AG08395 (cell line): ENCODE measurements at regions not wholly inside any gene's neighbourhood (a gene's known extent, or its start where the extent isn't known, plus 50 kb on each side); places are given as distances from the start of the nearest gene placed in this dataset.

Experiments
- DNase-seq: peaks from one replicate; pipeline ENCODE4 v3.0.0; 2012; ENCODE audit warnings: mixed read lengths, low spot score

DNA sequence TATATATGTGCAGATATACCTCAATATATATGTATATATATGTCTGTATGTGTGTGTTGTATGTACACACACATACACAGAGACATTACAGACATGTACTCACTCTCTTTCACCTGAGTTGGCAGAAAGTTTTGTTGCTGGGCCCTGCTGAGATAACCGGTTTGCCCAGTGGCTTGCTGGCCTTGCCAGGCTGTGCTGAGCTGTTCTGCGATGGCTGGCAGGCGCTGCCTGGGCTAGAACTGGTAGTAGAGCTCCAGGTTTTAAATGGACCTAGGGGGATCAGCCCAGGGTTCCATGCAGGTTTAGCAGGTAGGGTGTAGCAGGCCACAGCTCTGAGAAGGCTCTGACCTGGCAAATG, 394.3 kb downstream of the GADD45G start:
- no peak for DNase-seq

DNA sequence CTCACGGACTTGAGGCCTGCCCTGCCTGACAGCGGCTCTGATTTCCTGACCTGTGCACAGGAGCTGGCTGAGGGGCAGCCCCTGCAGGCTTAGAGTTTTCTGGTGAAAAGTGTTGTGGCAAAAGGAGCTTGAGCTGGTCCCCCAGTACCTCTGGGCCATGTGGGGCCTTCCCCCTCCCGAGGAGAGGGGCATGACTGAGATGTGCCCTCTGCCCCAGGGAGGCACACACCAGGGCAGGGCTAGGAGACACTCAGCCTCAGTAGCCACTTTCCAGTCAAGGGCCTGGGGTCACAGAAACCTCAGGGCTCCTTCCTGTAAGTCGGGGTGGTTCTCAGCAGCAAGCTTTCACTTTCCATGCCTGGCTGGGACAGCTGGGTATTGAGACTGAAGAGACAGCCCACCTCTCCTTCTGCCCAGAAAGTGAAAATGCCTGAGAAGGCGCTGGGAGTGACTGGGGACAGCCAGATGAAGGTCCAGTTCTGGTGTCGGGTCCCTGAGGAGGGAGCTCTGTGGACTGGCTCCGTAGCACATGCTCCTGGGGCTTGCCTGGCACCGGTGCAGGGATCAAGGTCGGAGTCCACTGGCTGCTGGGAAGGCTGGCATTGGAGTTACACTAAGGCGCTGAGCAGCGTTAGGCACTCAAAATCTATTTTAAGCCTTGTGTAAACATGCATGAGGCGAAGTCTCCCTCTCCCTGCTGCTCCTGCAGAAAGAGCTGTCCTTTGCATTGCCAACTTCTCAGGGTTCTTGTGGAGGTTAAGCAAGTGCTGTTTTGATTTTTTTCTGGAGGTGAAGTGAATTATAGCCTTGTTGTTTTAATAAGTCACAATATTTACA, 394.9 kb downstream of the GADD45G start:
- DNase-seq: peak; percentile 61

DNA sequence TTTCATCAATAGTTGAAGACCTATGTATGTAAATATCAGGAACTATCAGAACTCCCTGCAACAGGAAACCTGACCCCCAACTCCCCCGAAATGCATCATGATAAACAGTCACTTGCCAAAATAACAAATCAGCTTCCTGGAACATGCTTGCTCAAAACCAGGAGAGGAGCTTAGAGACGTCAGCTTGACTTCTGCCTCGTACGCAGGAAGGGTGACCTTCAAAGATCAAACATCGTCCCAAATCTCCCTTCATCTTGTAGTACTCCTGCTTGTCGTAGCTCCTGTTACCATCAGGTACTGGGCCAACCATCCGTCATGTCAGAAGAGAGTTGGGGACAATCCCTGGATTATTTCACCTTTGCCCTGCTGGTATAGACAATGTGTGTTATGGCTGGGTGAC, 396.1 kb downstream of the GADD45G start:
- no peak for DNase-seq

DNA sequence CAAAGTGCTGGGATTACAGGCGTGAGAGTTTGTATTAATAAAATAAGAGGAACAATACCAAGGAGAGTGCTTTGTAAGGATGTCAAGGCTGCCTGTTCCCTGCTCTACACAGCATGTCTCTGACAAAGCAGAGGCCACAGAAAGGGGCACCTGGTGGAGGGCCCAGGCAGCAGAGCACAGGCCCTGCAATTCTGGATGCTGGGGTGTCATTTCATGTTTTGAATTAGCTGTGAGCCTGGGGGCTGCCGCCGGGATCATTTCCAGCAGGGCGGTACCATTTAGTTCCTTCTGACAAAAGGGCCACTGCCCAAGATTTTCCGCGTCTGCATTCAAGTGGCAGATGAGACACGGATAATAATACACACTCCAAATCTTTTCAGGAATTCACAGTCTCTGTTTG, 396.9 kb downstream of the GADD45G start:
- DNase-seq: no peak

DNA sequence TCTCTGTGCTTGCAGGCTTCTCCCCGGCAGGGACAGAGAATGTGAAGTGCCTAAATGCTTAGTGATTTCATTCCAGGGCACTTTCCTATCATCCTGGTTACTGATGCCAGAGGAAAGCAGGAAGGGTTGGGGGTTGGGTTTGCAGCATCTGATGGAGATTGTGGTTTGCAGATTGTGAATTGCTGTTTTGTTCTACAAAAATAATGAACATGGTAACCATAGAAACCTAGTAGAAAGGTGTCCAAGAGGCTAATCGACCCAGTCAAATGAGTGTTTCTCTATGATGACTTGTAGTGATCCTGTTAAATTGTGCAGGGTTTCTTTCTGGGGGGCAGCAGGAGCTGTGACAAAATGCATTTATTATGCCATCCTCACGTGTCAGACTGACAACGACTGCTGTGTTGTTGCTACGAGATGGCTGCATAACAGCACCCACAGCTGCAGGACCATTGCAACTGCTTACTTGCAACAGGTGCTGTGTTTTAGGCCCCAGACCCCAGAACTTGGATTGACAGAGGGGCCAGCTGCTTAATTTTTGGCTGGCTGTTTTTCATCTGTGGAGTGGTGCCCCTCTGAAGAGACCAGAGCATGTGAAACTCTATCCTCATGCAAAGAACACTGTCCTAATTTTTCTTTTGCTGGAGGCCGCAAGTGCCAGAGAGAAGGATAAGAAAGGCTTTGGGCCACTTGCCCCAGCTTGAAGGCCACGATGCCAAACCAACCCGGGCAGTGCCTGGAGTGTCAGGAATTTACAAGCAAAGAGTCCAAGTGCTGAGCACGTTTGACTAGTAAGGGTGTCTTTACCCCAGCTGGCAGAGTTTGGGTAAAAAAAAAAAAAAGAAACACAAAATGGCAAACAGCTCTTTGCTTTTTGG, 397.8 kb downstream of the GADD45G start:
- DNase-seq: no peak

DNA sequence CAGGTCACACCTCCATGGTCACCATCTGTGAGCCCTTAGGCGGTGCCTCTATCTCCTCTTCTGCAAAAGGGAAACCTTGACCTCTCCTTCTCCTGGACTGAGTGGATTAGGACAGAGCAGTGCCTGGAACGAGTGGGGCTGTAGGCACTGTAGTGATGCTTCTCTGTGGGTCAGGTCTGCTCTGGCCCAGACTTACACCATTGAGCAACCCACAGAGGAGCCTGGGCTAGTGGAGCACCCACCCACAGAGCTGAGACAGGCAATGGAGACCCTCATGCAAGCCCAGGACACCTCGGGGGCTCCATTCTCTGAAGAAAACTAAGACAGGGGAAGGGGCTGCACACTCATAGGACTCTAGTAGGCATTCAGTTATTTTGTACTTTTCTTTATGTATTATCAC, 400.6 kb downstream of the GADD45G start:
- no peak for DNase-seq

DNA sequence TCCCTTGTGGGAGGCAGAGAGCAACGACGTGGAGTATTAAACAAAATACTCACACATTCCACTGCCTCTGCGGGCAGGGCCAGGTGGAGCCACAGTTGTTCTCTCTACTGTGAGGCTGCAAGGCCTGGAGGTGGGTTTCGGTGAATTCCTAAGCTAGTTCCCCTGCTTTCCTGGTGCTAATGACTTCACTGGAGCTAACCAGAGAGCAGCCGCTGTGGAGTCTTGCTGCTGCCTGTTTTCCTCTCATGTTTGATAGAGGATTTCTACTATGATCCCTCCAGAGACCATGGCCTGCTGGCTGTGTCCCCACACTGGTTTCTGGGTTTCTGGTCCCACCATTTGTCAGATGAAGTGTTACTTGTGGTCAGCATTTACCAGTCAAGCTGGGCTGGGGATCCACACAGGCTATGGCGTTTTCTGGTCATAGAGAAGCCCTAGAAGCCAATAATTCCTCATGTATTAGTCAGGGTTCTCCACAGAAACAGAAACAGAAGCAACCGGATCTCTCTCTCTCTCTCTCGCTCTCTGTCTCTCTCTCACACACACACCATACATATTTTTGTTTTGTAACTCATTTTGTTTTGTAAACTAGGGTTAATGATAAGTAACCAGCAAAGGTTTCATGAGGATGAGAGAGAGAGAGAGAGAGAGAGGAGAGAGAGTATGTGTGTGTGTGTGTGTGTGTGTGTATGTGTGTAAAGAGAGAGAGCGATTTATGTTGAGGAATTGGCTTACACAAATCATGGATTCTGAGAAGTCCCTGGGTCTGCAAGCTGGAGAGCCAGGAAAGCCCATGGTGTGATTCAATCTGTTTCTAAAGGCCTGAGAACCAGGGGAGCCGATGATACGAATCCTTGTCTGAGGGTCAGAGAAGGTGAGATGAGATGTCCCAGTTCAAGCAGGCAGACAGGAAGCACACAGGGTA, 403.0 kb downstream of the GADD45G start:
- peak; percentile 85 for DNase-seq

DNA sequence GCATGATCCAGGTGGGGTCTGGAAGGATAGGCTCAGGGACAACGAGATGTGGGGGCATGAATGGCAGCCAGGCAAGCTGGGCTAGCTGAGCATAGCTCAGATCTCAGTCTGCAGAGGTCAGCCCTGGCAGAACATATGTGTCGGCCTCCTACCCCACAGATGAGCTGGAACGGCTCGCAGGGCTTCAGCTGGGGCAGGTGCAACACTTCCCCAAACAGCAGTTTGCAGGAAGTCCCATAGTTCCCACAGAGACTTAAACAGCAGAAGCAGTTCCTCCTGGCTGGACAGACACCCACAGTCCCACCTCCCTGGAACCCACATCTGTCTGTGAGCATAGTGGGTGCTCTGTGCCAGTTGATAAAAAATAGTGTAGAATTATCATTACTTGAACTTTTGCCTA, 404.6 kb downstream of the GADD45G start:
- DNase-seq: no peak

DNA sequence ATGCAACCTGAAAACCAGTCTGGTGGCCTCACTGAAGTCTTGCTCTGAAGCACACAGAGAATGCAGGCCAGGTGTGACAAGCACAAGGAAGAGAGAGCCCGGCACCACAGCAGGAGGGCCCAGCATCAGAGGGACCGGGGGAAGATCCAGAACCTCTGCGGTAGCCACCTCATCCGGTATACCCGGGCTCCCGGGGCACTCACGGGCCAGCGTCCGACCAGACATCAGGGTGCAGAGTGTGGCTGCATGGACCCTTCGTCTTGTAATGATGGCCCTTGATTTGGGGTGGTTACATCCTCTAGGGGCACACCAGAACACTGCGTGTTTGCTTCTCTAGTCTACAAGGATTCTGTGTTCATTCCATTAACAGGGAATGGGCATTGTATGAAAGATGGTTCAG, 406.0 kb downstream of the GADD45G start:
- no peak for DNase-seq

DNA sequence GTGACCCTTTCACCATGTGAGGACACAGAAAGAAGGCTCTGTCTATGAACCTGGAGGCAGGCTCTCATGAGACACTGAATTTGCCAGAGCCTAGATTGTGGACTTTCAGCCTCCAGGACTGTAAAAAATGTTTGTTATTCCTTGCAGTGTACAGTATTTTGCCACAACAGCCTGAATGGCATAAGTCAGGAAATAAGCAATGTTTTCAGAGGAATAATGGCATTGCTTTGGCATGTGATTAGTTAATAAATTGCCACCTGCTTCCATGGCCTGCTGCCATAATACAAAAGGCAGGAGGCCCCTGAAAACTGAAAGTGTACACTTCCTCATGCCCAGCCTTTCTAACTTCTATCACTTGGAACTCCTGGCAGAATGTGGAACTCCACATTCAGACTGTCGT, 408.1 kb downstream of the GADD45G start:
- DNase-seq: no peak

DNA sequence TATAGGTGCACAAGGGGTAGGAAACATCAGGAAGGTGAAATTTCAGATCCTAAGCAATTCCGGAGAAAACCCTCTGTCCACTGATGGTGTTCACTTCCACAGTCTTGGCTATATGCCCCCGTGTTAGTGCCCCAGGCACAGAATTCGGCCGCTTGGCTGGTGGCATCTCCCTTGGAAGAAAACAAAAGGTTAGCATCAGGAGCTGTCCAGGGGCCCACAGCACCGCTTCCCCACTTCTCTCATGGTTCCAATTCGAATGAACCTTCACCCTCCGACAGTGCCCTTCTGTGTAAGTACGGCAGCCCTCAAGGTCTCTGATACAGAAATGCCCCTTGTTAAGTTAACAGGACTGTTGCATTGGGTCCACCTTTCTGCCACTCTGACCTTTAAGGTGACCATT, 409.0 kb downstream of the GADD45G start:
- DNase-seq: no peak

DNA sequence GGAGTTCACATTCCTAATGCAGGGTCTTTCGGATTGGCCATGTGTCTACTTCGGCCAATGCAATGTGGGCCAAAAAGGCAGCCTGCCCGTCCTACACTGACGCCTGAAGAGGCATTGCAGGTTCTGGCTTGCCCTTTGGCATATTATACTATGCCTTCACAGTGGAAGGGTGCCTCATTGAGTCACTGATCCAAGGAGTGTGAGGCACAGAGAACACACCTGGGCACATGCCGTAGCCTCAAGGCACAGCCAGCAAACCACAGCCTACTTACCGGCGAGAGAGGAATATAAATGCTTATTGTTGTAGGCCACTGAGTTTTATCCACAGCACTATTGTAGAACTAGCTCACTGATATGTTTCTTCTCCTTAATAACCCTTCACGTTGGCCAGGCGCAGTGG, 409.6 kb downstream of the GADD45G start:
- DNase-seq: no peak

DNA sequence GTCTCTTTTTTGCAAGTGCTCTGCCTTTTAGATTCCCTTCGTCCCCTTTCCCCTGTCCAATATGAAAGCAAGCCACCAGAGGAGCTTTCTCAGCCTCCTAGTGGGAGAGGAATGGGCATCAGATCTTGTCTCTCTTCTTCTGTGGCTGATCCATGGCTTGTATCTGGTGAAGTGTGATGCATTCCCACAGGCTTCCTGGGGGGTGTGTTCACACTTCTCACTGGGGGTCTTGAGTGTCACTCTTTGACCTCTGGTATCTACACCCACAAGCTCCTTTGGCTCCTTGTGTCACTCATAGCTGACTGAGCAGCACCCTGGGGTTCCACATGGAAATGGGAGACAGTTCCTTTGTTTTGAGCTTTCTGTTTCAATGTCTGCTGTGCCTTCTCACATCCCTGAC, 411.5 kb downstream of the GADD45G start:
- DNase-seq: no peak

DNA sequence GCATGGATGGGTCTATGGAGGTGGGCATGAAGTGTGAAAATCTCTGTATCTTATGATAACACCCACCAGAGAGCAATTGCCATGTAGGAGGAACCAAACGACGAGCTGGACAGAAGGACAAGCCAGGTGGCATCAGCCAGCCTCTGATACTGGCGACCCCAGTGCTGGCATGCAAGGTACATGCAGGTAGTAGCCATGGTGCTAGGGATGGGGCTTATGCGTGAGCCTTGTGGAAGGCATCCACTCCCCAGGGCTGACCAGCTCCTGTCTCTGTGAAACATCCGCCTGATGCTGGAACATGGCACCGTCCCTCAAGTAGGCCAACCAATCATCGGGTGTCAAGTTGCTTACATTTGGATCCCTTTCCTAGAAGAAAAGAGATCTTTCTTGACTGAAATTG, 412.9 kb downstream of the GADD45G start:
- no peak for DNase-seq

DNA sequence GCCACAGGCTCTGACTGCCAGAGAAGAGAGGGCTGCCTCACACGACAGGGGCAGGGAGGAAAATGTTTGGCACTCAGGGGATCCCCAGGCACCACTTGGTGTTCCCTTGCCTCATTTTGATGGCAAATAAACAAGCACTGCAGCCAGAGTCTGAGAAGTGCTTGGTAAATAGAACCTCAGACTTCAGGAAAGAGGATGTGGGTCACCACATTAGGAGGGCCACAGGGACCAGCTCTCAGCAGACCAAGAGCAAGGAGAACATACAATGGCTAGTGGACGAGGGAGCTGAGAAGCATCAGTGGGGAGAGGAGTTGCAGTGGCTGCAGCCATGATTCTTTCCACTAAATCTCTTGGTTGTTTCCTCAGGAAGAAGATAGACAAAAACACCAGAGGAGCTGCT, 413.9 kb downstream of the GADD45G start:
- no peak for DNase-seq

DNA sequence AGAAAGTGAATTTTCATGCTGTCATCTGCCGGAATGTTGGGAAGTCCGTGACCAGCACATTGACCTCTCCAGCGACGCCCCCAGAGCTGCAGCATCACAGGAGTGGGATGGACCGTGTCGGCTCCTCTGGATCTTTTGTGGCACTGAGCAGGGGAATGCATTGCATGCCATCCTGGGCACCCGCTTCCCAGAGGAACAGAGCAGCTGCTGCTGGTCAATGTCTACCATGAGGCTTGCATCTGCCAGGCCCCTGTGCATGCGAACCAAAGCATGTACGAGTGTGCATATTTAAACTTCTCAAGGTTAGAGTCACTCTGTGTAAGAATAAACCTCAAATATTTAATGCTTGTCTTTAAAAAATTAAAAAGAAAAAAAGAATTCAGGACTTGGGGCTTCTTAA, 414.8 kb downstream of the GADD45G start:
- no peak for DNase-seq

DNA sequence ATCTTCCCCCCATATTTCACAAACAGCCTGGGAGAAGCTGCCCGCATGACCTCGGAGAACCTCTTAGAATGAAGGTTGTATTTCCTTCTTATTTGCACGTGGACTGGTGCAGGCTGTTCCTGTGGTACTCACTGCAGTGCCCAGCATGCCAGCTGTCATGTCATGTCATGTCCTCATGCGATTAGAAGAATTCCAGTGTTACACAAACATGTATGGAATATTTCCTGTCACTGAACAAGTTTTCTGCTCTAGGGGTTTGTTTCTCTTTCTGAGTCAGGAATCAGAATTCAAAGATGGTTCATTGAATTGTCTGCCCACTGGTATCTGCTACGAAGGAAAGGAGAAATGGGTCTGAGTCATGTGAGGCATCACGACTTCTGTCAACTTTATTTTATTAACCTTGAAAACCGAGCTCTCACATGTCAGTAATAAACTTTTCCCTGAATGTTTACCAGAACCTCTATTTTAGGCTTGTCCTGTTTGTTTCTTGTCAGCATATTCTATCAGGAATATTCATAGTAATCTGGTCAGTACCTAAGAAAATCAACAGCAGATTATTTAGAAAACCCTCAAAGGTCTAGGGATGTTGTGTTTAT, 415.6 kb downstream of the GADD45G start:
- no peak for DNase-seq

DNA sequence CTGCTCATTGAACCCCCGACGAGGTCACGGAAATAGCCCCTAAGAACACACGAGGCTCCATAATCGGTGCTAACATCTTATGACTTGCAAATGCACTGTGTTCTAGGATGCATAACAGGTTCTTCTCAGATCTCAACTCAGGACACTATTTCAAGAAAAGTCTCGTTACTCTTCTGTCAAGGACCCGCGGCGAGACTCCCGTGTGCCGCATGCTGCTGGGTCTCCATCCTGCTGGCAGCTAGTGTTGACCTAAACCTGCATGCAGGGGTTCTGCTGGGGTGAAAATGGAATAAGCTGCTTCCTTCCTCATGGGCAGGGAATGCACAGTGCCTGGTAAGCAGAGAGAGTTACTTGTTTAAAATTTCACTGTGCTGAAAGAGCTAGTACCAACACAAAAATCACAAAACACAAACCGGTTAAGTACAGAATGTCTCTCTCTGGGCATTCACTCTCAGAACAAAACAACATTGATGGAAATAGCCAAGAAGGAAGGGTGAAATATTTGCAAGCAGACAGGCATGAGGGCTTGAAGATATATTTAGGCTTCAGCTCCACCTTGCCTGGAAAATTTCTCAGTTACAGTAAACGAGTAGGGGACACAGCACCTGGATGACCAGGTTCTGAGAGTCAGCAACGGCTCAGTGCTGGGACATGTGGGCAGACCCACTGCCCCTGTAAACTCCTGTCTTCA, 416.5 kb downstream of the GADD45G start:
- DNase-seq: no peak

DNA sequence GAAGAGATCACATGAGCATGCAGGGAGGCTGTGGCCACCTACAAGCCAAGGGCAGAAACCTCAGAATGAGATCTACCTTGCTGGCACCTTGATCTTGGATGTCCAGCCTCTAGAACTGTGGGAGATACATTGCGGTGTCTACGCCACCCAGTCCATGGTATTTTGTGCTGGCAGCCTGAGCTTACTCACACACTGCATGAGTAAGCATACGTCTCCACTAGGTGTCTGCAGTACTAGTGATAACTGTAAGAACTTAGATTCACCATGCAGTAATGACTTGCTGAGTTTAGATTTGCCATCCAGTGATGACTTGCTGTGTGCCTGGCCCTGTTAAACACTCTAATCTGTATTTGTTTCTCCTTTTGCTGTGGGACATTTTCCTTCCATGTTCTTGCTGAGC, 417.7 kb downstream of the GADD45G start:
- DNase-seq: no peak

DNA sequence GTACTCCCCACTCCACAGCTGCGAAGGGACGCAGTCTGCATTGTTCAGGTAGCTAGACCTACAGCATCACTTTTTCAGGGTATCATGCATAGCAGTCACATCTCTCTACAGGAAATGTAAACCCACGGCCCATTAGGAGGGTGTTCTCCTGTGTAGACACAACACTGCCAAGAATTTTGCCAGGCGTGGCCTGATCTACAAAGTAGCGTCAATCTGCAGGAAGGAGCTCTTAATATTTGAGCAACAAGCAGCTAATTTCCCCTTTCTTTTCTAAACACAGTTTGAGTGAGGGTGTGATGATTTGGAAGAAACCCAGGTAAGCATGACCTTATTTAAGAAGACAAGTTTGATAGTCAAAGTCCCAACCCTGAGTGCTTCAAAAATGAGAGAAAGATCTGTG, 419.0 kb downstream of the GADD45G start:
- no peak for DNase-seq

DNA sequence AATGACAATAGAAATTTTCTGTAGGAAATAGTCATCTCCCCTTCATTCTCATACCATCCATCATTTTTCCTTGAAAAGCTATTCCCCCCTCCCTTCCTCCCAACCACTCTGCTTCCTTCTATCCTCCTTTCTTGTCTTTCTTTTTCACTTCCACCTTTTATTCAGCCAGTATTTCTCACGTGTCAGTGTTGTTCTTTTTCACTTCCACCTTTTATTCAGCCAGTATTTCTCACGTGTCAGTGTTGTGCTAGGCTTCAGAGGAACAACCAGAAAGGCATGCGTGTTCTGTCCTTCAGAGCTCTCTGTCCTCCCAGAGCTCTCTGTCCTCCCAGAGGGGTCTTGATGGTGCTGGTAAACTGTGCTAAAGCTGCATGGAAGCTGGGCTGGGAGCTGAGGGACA, 419.6 kb downstream of the GADD45G start:
- no peak for DNase-seq
